Body of pancreas (tissue), 4 donors: ENCODE measurements at regions not wholly inside any gene's neighbourhood (a gene's known extent, or its start where the extent isn't known, plus 50 kb on each side); places are given as distances from the start of the nearest gene placed in this dataset.

Experiments used
- POLR2A ChIP-seq, 3 donors: fragments of 450-650 bp; IDR thresholded peaks; one replicate each; pipeline ENCODE4 v1.6.1; 2016; ENCODE audit warnings: antibody characterized with exemption in 3 of 3, mild to moderate bottlenecking in 2 of 3
- TF ChIP-seq, protein P1 (sequence below), 7 experiments: fragments of 450-650 bp in 4 of 7; fragments of 200-600 bp in 3 of 7; sonication (generic) in 3 of 7; IDR thresholded peaks; one replicate each; pipeline ENCODE4 v1.5.1; 2016 to 2019; ENCODE audit warnings: antibody characterized with exemption in 7 of 7

GRCh38 chr5:71790433-71790832 lies 71.4 kb downstream of the CARTPT start:
- TF ChIP-seq, protein P1, sequence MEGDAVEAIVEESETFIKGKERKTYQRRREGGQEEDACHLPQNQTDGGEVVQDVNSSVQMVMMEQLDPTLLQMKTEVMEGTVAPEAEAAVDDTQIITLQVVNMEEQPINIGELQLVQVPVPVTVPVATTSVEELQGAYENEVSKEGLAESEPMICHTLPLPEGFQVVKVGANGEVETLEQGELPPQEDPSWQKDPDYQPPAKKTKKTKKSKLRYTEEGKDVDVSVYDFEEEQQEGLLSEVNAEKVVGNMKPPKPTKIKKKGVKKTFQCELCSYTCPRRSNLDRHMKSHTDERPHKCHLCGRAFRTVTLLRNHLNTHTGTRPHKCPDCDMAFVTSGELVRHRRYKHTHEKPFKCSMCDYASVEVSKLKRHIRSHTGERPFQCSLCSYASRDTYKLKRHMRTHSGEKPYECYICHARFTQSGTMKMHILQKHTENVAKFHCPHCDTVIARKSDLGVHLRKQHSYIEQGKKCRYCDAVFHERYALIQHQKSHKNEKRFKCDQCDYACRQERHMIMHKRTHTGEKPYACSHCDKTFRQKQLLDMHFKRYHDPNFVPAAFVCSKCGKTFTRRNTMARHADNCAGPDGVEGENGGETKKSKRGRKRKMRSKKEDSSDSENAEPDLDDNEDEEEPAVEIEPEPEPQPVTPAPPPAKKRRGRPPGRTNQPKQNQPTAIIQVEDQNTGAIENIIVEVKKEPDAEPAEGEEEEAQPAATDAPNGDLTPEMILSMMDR (IDR thresholded peaks at IDR 0.05) = no peak
- TF ChIP-seq POLR2A (IDR thresholded peaks at IDR 0.05) = no peak
